GM19025 (cell line): ENCODE measurements at regions not wholly inside any gene's neighbourhood (a gene's known extent, or its start where the extent isn't known, plus 50 kb on each side); places are given as distances from the start of the nearest gene placed in this dataset.

ENCODE experiments used
- ATAC-seq: cut with Tn5 transposase; IDR thresholded peaks from one replicate; pipeline ENCODE4 v1.9.1; 2021; ENCODE audit warnings: mild to moderate bottlenecking, low read depth, moderate library complexity; ENCODE audit not compliant: unreplicated experiment

- ATAC-seq: no peak
These were observed 92.0 kb downstream of the CMPK2 start for GRCh38 chr2:6773694-6774044.

GRCh38 chr2:6776125-6776524 is 89.6 kb downstream of the CMPK2 start:
- no peak for ATAC-seq

- no peak for ATAC-seq
These were observed 88.1 kb downstream of the CMPK2 start for GRCh38 chr2:6777626-6778025.

- ATAC-seq: peak; percentile 45
These were observed 84.9 kb downstream of the CMPK2 start for GRCh38 chr2:6780765-6781274.

GRCh38 chr2:6782517-6783237 is 83.0 kb downstream of the CMPK2 start:
- ATAC-seq: no peak

- no peak for ATAC-seq
These were observed 82.5 kb downstream of the CMPK2 start for GRCh38 chr2:6783238-6783614.

GRCh38 chr2:6784291-6784690 is 81.4 kb downstream of the CMPK2 start:
- ATAC-seq: no peak

- no peak for ATAC-seq
These were observed 80.2 kb downstream of the CMPK2 start for GRCh38 chr2:6785493-6785892.

- ATAC-seq: no peak
These were observed 78.3 kb downstream of the CMPK2 start for GRCh38 chr2:6787376-6787775.

GRCh38 chr2:6788614-6789013 is 77.1 kb downstream of the CMPK2 start:
- ATAC-seq: no peak

GRCh38 chr2:6789559-6790138 is 76.1 kb downstream of the CMPK2 start:
- ATAC-seq: no peak

GRCh38 chr2:6791682-6792081 is 74.0 kb downstream of the CMPK2 start:
- ATAC-seq: no peak

GRCh38 chr2:6792883-6793282 is 72.8 kb downstream of the CMPK2 start:
- no peak for ATAC-seq

GRCh38 chr2:6793371-6793770 is 72.3 kb downstream of the CMPK2 start:
- no peak for ATAC-seq

GRCh38 chr2:6793913-6794312 is 71.8 kb downstream of the CMPK2 start:
- ATAC-seq: no peak

GRCh38 chr2:6794448-6794847 is 71.3 kb downstream of the CMPK2 start:
- ATAC-seq: no peak
